Effector memory CD4-positive, alpha-beta T cell (primary cell): ENCODE measurements at regions not wholly inside any gene's neighbourhood (a gene's known extent, or its start where the extent isn't known, plus 50 kb on each side); places are given as distances from the start of the nearest gene placed in this dataset.
"Not testable (repeated sequence)": the region's sequence is repeated elsewhere in the genome, so short reads cannot be mapped to it uniquely, and the experiment has no call there.

Experiments used
- DNase-seq, 3 donors: peaks; one replicate each; pipeline ENCODE4 v3.0.0-alpha.2; 2020
- H3K27ac ChIP-seq: 2 replicates; pipeline ENCODE4 v1.7.0; 2013; ENCODE audit warnings: mild to moderate bottlenecking, low read length, moderate library complexity; ENCODE audit not compliant: insufficient read depth, poor library complexity, severe bottlenecking
- H3K27me3 ChIP-seq: replicated peaks from 2 replicates; pipeline ENCODE4 v1.7.0; 2013; ENCODE audit warnings: mild to moderate bottlenecking, low read length; ENCODE audit not compliant: insufficient read depth, control insufficient read depth, poor library complexity, severe bottlenecking
- H3K36me3 ChIP-seq: 2 replicates; pipeline ENCODE4 v1.7.0; 2013; ENCODE audit warnings: mild to moderate bottlenecking, low read length, moderate library complexity; ENCODE audit not compliant: control insufficient read depth, insufficient read depth
- H3K4me1 ChIP-seq: 2 replicates; pipeline ENCODE4 v1.7.0; 2013; ENCODE audit warnings: low read length, mild to moderate bottlenecking; ENCODE audit not compliant: control insufficient read depth, insufficient read depth, poor library complexity, severe bottlenecking
- H3K4me3 ChIP-seq: 2 replicates; pipeline ENCODE4 v1.7.0; 2013; ENCODE audit warnings: low read length, low read depth, mild to moderate bottlenecking; ENCODE audit not compliant: insufficient read depth, poor library complexity, severe bottlenecking
- H3K9me3 ChIP-seq: 2 replicates; pipeline ENCODE4 v1.7.0; 2013; ENCODE audit warnings: mild to moderate bottlenecking, low read length, moderate library complexity; ENCODE audit not compliant: control insufficient read depth

GRCh38 chr2:43065036-43065435, 161.4 kb downstream of the ZFP36L2 start:
- no peak overlapping the region for H3K4me3 ChIP-seq
- no peaks in the 10 kb centered on the region for H3K27me3 ChIP-seq
- no peak overlapping the region for H3K27ac ChIP-seq
- DNase-seq = no peak
- H3K36me3 ChIP-seq = no peaks in the 10 kb centered on the region
- no peaks in the 10 kb centered on the region for H3K4me1 ChIP-seq
- H3K9me3 ChIP-seq = no peaks in the 10 kb centered on the region

- not testable (repeated sequence) for H3K27ac ChIP-seq, H3K4me3 ChIP-seq, DNase-seq, H3K9me3 ChIP-seq, H3K27me3 ChIP-seq, H3K36me3 ChIP-seq
- peaks cover 14% of the 10 kb centered on the region for H3K4me1 ChIP-seq
Observed at GRCh38 chr2:43063096-43063495, 163.3 kb downstream of the ZFP36L2 start.

- no peaks in the 10 kb centered on the region for H3K27me3 ChIP-seq
- no peaks in the 10 kb centered on the region for H3K36me3 ChIP-seq
- no peaks in the 10 kb centered on the region for H3K9me3 ChIP-seq
- no peak overlapping the region for H3K4me3 ChIP-seq
- peaks cover 14% of the 10 kb centered on the region for H3K4me1 ChIP-seq
- DNase-seq = no peak
- H3K27ac ChIP-seq = no peak overlapping the region
Observed at GRCh38 chr2:43062058-43062457, 164.3 kb downstream of the ZFP36L2 start.

GRCh38 chr2:43060390-43061016, 165.9 kb downstream of the ZFP36L2 start:
- Histone ChIP-seq H3K27ac (no peak overlapping the region), H3K9me3 (no peaks in the 10 kb centered on the region), H3K36me3 (no peaks in the 10 kb centered on the region), H3K4me3 (no peak overlapping the region), H3K27me3 (no peaks in the 10 kb centered on the region), H3K4me1 (peaks cover 14% of the 10 kb centered on the region)
- no peak for DNase-seq

- peak; percentile 6 to 38 (median 27) for DNase-seq
- Histone ChIP-seq H3K4me1 (peaks cover 14% of the 10 kb centered on the region), H3K27ac (peak overlapping the region; percentile 47), H3K27me3 (no peaks in the 10 kb centered on the region), H3K4me3 (no peak overlapping the region), H3K9me3 (no peaks in the 10 kb centered on the region), H3K36me3 (no peaks in the 10 kb centered on the region)
Observed at GRCh38 chr2:43059183-43059897, 167.1 kb downstream of the ZFP36L2 start.

- Histone ChIP-seq H3K4me1 (peaks cover 14% of the 10 kb centered on the region), H3K27ac (peak overlapping the region; percentile 47), H3K36me3 (no peaks in the 10 kb centered on the region)
Observed at GRCh38 chr2:43058726-43059110, 167.7 kb downstream of the ZFP36L2 start.

GRCh38 chr2:43057742-43058725, 168.4 kb downstream of the ZFP36L2 start:
- Histone ChIP-seq H3K9me3 (no peaks in the 10 kb centered on the region), H3K27ac (no peak overlapping the region), H3K4me1 (peaks cover 14% of the 10 kb centered on the region), H3K4me3 (no peak overlapping the region), H3K27me3 (no peaks in the 10 kb centered on the region), H3K36me3 (no peaks in the 10 kb centered on the region)
- DNase-seq = no peak

More at GRCh38 chr2:43058726-43059110, 167.7 kb downstream of the ZFP36L2 start:
- no peak for DNase-seq
- H3K27me3 ChIP-seq = no peaks in the 10 kb centered on the region
- H3K4me3 ChIP-seq = no peak overlapping the region
- no peaks in the 10 kb centered on the region for H3K9me3 ChIP-seq

GRCh38 chr2:43057026-43057741, 169.2 kb downstream of the ZFP36L2 start:
- no peak for DNase-seq
- H3K4me1 ChIP-seq = peaks cover 14% of the 10 kb centered on the region
- H3K27ac ChIP-seq = no peak overlapping the region

GRCh38 chr2:43055985-43056384, 170.4 kb downstream of the ZFP36L2 start:
- H3K27me3 ChIP-seq = no peaks in the 10 kb centered on the region
- H3K36me3 ChIP-seq = no peaks in the 10 kb centered on the region
- no peak overlapping the region for H3K27ac ChIP-seq
- H3K4me1 ChIP-seq = peaks cover 14% of the 10 kb centered on the region
- no peak overlapping the region for H3K4me3 ChIP-seq
- DNase-seq = no peak
- no peaks in the 10 kb centered on the region for H3K9me3 ChIP-seq

More at GRCh38 chr2:43057026-43057741, 169.2 kb downstream of the ZFP36L2 start:
- Histone ChIP-seq H3K9me3 (no peaks in the 10 kb centered on the region), H3K4me3 (no peak overlapping the region), H3K36me3 (no peaks in the 10 kb centered on the region), H3K27me3 (no peaks in the 10 kb centered on the region)
